Erythroblast (primary cell): ENCODE measurements at regions not wholly inside any gene's neighbourhood (a gene's known extent, or its start where the extent isn't known, plus 50 kb on each side); places are given as distances from the start of the nearest gene placed in this dataset.

Source experiments
- GATA1 ChIP-seq: IDR thresholded peaks from 2 replicates; pipeline ENCODE4 v1.6.1; 2011; ENCODE audit warnings: low read depth, mild to moderate bottlenecking, control low read depth, low read length, moderate library complexity
- POLR2A ChIP-seq: IDR thresholded peaks from 2 replicates; pipeline ENCODE4 v1.6.1; 2011; ENCODE audit warnings: mild to moderate bottlenecking, low read length

GRCh38 chr3:8206971-8207617 is 294.5 kb upstream of the LMCD1 start:
- TF ChIP-seq POLR2A: no peak
- TF ChIP-seq GATA1: no peak
